ENCODE measurements at regions not wholly inside any gene's neighbourhood (a gene's known extent, or its start where the extent isn't known, plus 50 kb on each side); places are given as distances from the start of the nearest gene placed in this dataset.

GRCh38 chr6:104253236-104253635, 606.5 kb downstream of the HACE1 start:
- Histone ChIP-seq H3K27me3 (replicated peaks) (no peaks in the 10 kb centered on the region), H3K4me3 (no peak overlapping the region), H3K4me1 (replicated peaks) (no peaks in the 10 kb centered on the region), H3K9me3 (replicated peaks) (no peaks in the 10 kb centered on the region), H3K36me3 (no peaks in the 10 kb centered on the region), H3K27ac (no peak overlapping the region)
- DNase-seq (ENCODE audit: low read depth in 1 of 2, low spot score in 2 of 2): no peak

- DNase-seq (ENCODE audit: low read depth in 1 of 2, low spot score in 2 of 2): no peak
- Histone ChIP-seq H3K4me1 (replicated peaks) (no peaks in the 10 kb centered on the region), H3K9me3 (replicated peaks) (no peaks in the 10 kb centered on the region), H3K4me3 (no peak overlapping the region), H3K27me3 (replicated peaks) (no peaks in the 10 kb centered on the region), H3K36me3 (no peaks in the 10 kb centered on the region), H3K27ac (no peak overlapping the region)
Measured at GRCh38 chr6:104252276-104252675, 607.4 kb downstream of the HACE1 start.

GRCh38 chr6:104251651-104252050, 608.1 kb downstream of the HACE1 start:
- Histone ChIP-seq H3K9me3 (replicated peaks) (no peaks in the 10 kb centered on the region), H3K4me3 (no peak overlapping the region), H3K27me3 (replicated peaks) (no peaks in the 10 kb centered on the region), H3K4me1 (replicated peaks) (no peaks in the 10 kb centered on the region), H3K36me3 (no peaks in the 10 kb centered on the region), H3K27ac (no peak overlapping the region)
- DNase-seq (ENCODE audit: low read depth in 1 of 2, low spot score in 2 of 2): no peak

- H3K9me3 ChIP-seq (replicated peaks): no peaks in the 10 kb centered on the region
- H3K36me3 ChIP-seq: no peaks in the 10 kb centered on the region
- H3K27ac ChIP-seq: no peak overlapping the region
- H3K4me1 ChIP-seq (replicated peaks): no peaks in the 10 kb centered on the region
- H3K4me3 ChIP-seq: no peak overlapping the region
- 0 out of 2 replicates have a peak, but pooled peaks cover 4% of the 10 kb centered on the region for H3K27me3 ChIP-seq (replicated peaks)
- DNase-seq (ENCODE audit: low read depth in 1 of 2, low spot score in 2 of 2): no peak
Measured at GRCh38 chr6:104240865-104241264, 618.9 kb downstream of the HACE1 start.

GRCh38 chr6:104239971-104240370, 619.7 kb downstream of the HACE1 start:
- DNase-seq (ENCODE audit: low read depth in 1 of 2, low spot score in 2 of 2): no peak
- Histone ChIP-seq H3K27me3 (replicated peaks) (0 out of 2 replicates have a peak, but pooled peaks cover 4% of the 10 kb centered on the region), H3K4me1 (replicated peaks) (no peaks in the 10 kb centered on the region)

GRCh38 chr6:104229057-104229456, 630.7 kb downstream of the HACE1 start:
- no peaks in the 10 kb centered on the region for H3K9me3 ChIP-seq (replicated peaks)
- H3K36me3 ChIP-seq: no peaks in the 10 kb centered on the region
- H3K27ac ChIP-seq: no peak overlapping the region
- no peak for DNase-seq (ENCODE audit: low read depth in 1 of 2, low spot score in 2 of 2)
- no peaks in the 10 kb centered on the region for H3K27me3 ChIP-seq (replicated peaks)
- H3K4me3 ChIP-seq: no peak overlapping the region
- H3K4me1 ChIP-seq (replicated peaks): no peaks in the 10 kb centered on the region

More at GRCh38 chr6:104239971-104240370, 619.7 kb downstream of the HACE1 start:
- Histone ChIP-seq H3K9me3 (replicated peaks) (no peaks in the 10 kb centered on the region), H3K27ac (no peak overlapping the region), H3K36me3 (no peaks in the 10 kb centered on the region), H3K4me3 (no peak overlapping the region)

- no peaks in the 10 kb centered on the region for H3K4me1 ChIP-seq (replicated peaks)
- DNase-seq (ENCODE audit: low read depth in 1 of 2, low spot score in 2 of 2): no peak
- no peaks in the 10 kb centered on the region for H3K36me3 ChIP-seq
- H3K4me3 ChIP-seq: no peak overlapping the region
- no peaks in the 10 kb centered on the region for H3K9me3 ChIP-seq (replicated peaks)
- H3K27ac ChIP-seq: no peak overlapping the region
- H3K27me3 ChIP-seq (replicated peaks): no peaks in the 10 kb centered on the region
Measured at GRCh38 chr6:104227508-104227907, 632.2 kb downstream of the HACE1 start.

- H3K27me3 ChIP-seq (replicated peaks): no peaks in the 10 kb centered on the region
- H3K4me3 ChIP-seq: no peak overlapping the region
- DNase-seq (ENCODE audit: low read depth in 1 of 2, low spot score in 2 of 2): no peak
- H3K4me1 ChIP-seq (replicated peaks): no peaks in the 10 kb centered on the region
- H3K9me3 ChIP-seq (replicated peaks): no peaks in the 10 kb centered on the region
- H3K27ac ChIP-seq: no peak overlapping the region
- H3K36me3 ChIP-seq: no peaks in the 10 kb centered on the region
Measured at GRCh38 chr6:104226790-104227446, 632.8 kb downstream of the HACE1 start.

GRCh38 chr6:104218116-104218515, 641.6 kb downstream of the HACE1 start:
- no peaks in the 10 kb centered on the region for H3K36me3 ChIP-seq
- no peak overlapping the region for H3K4me3 ChIP-seq
- no peaks in the 10 kb centered on the region for H3K27me3 ChIP-seq (replicated peaks)
- no peaks in the 10 kb centered on the region for H3K4me1 ChIP-seq (replicated peaks)
- no peak for DNase-seq (ENCODE audit: low read depth in 1 of 2, low spot score in 2 of 2)
- H3K9me3 ChIP-seq (replicated peaks): no peaks in the 10 kb centered on the region
- H3K27ac ChIP-seq: no peak overlapping the region

- no peaks in the 10 kb centered on the region for H3K36me3 ChIP-seq
- H3K27me3 ChIP-seq (replicated peaks): no peaks in the 10 kb centered on the region
- no peak overlapping the region for H3K27ac ChIP-seq
- no peak for DNase-seq (ENCODE audit: low read depth in 1 of 2, low spot score in 2 of 2)
- no peaks in the 10 kb centered on the region for H3K4me1 ChIP-seq (replicated peaks)
- no peaks in the 10 kb centered on the region for H3K9me3 ChIP-seq (replicated peaks)
- H3K4me3 ChIP-seq: no peak overlapping the region
Measured at GRCh38 chr6:104214901-104215300, 644.8 kb downstream of the HACE1 start.

- no peak for DNase-seq (ENCODE audit: low read depth in 1 of 2, low spot score in 2 of 2)
- no peaks in the 10 kb centered on the region for H3K4me1 ChIP-seq (replicated peaks)
- no peak overlapping the region for H3K4me3 ChIP-seq
- H3K27ac ChIP-seq: no peak overlapping the region
- H3K27me3 ChIP-seq (replicated peaks): no peaks in the 10 kb centered on the region
- no peaks in the 10 kb centered on the region for H3K36me3 ChIP-seq
- H3K9me3 ChIP-seq (replicated peaks): no peaks in the 10 kb centered on the region
Measured at GRCh38 chr6:104212977-104213668, 646.6 kb downstream of the HACE1 start.

- H3K36me3 ChIP-seq: no peaks in the 10 kb centered on the region
- H3K9me3 ChIP-seq (replicated peaks): no peaks in the 10 kb centered on the region
- no peaks in the 10 kb centered on the region for H3K4me1 ChIP-seq (replicated peaks)
- no peak overlapping the region for H3K4me3 ChIP-seq
- no peak overlapping the region for H3K27ac ChIP-seq
- no peak for DNase-seq (ENCODE audit: low read depth in 1 of 2, low spot score in 2 of 2)
- no peaks in the 10 kb centered on the region for H3K27me3 ChIP-seq (replicated peaks)
Measured at GRCh38 chr6:104207635-104208034, 652.1 kb downstream of the HACE1 start.

GRCh38 chr6:104201557-104201956, 658.2 kb downstream of the HACE1 start:
- DNase-seq (ENCODE audit: low read depth in 1 of 2, low spot score in 2 of 2): no peak
- no peaks in the 10 kb centered on the region for H3K36me3 ChIP-seq
- no peak overlapping the region for H3K4me3 ChIP-seq
- no peaks in the 10 kb centered on the region for H3K9me3 ChIP-seq (replicated peaks)
- H3K27ac ChIP-seq: no peak overlapping the region
- no peaks in the 10 kb centered on the region for H3K27me3 ChIP-seq (replicated peaks)
- no peaks in the 10 kb centered on the region for H3K4me1 ChIP-seq (replicated peaks)

GRCh38 chr6:104187616-104188015, 672.1 kb downstream of the HACE1 start:
- Histone ChIP-seq H3K27ac (no peak overlapping the region), H3K27me3 (replicated peaks) (no peaks in the 10 kb centered on the region), H3K36me3 (no peaks in the 10 kb centered on the region), H3K9me3 (replicated peaks) (peaks cover 3% of the 10 kb centered on the region; the same call in 1 of the 2 replicates), H3K4me1 (replicated peaks) (no peaks in the 10 kb centered on the region), H3K4me3 (no peak overlapping the region)
- DNase-seq (ENCODE audit: low read depth in 1 of 2, low spot score in 2 of 2): no peak

All from SJSA1 (cell line).